Tibial artery (tissue), 4 donors: ENCODE measurements at regions not wholly inside any gene's neighbourhood (a gene's known extent, or its start where the extent isn't known, plus 50 kb on each side); places are given as distances from the start of the nearest gene placed in this dataset.
"Not testable (repeated sequence)": the region's sequence is repeated elsewhere in the genome, so short reads cannot be mapped to it uniquely, and the experiment has no call there.

Experiments
- DNase-seq, 2 donors: peaks; one replicate each; pipeline ENCODE4 v3.0.0-alpha.2; 2019
- H3K27ac ChIP-seq, 2 donors: fragments of 200-600 bp; sonication (generic) in 1 of 2; 1 replicate in 1 of 2; 2 replicates in 1 of 2; pipeline ENCODE4 v1.5.1; 2018 to 2019; ENCODE audit warnings: mild to moderate bottlenecking in 1 of 2
- H3K27me3 ChIP-seq, 2 donors: fragments of 200-600 bp; sonication (generic) in 1 of 2; one replicate each; pipeline versions ENCODE4 v1.5.1 to v1.6.0; 2016 to 2019
- H3K36me3 ChIP-seq, 3 donors: fragments of 200-600 bp; sonication (generic) in 2 of 3; one replicate each; pipeline ENCODE4 v1.5.1; 2016 to 2019; ENCODE audit warnings: mild to moderate bottlenecking in 2 of 3
- H3K4me1 ChIP-seq, 4 donors: fragments of 200-600 bp; sonication (generic) in 2 of 4; 1 replicate in 3 of 4; 2 replicates in 1 of 4; pipeline ENCODE4 v1.5.1; 2016 to 2019
- H3K4me3 ChIP-seq, 2 donors: fragments of 200-600 bp; sonication (generic) in 1 of 2; 1 replicate in 1 of 2; 2 replicates in 1 of 2; pipeline ENCODE4 v1.5.1; 2018 to 2019; ENCODE audit warnings: mild to moderate bottlenecking in 2 of 2
- H3K9me3 ChIP-seq, 3 donors: fragments of 200-600 bp; sonication (generic) in 1 of 3; one replicate each; pipeline ENCODE4 v1.5.1; 2016 to 2019
- CTCF ChIP-seq, 2 experiments: fragments of 200-600 bp in 1 of 2; fragments of 450-650 bp in 1 of 2; IDR thresholded peaks; one replicate each; pipeline ENCODE4 v1.5.1; 2017 to 2019; ENCODE audit warnings: antibody characterized with exemption in 2 of 2, mild to moderate bottlenecking in 1 of 2, moderate library complexity in 1 of 2
- intact Hi-C: fragments of 100-400 bp; cut with DNase I; formaldehyde crosslinking; loops from one replicate; pipeline ENCODE4 v1.15.0; 2023; ENCODE audit warnings: low total_unique reads

DNA sequence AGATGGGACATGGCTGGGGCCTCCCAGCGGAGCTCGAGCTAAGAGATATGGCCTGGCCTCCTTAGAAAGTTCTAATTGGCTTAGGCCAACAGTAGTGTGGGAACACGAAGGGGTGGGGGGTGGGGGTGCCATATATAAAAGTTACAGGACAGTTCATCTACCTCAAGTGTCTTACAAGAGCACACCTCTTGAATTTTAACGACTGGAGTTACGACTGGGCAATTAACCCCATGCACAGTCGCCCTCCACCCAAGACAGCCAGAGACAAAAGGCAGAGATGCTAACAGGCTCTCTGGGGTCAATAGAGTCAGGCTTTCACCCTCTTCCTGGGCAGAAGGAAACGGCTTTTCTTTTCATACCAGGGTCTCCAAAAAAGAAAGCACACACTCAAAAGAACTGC lies 302.2 kb downstream of the BCOR start:
- DNase-seq: no peak
- H3K4me1 ChIP-seq: no peaks in the 10 kb centered on the region
- no peak for TF ChIP-seq CTCF (IDR thresholded peaks at IDR 0.05)
- H3K9me3 ChIP-seq: no peaks in the 10 kb centered on the region
- H3K4me3 ChIP-seq: no peak overlapping the region
- intact Hi-C loops: no loop called here
- H3K27ac ChIP-seq: no peak overlapping the region
- no peaks in the 10 kb centered on the region for H3K27me3 ChIP-seq
- no peaks in the 10 kb centered on the region for H3K36me3 ChIP-seq

GRCh38 chrX:39796856-39797255 lies 300.9 kb downstream of the BCOR start:
- H3K36me3 ChIP-seq: no peaks in the 10 kb centered on the region
- no peak overlapping the region for H3K27ac ChIP-seq
- H3K4me3 ChIP-seq: no peak overlapping the region
- no peaks in the 10 kb centered on the region for H3K27me3 ChIP-seq
- H3K9me3 ChIP-seq: no peaks in the 10 kb centered on the region
- DNase-seq: no peak
- TF ChIP-seq CTCF (IDR thresholded peaks at IDR 0.05): no peak
- H3K4me1 ChIP-seq: no peaks in the 10 kb centered on the region
- intact Hi-C loops: no loop called here

DNA sequence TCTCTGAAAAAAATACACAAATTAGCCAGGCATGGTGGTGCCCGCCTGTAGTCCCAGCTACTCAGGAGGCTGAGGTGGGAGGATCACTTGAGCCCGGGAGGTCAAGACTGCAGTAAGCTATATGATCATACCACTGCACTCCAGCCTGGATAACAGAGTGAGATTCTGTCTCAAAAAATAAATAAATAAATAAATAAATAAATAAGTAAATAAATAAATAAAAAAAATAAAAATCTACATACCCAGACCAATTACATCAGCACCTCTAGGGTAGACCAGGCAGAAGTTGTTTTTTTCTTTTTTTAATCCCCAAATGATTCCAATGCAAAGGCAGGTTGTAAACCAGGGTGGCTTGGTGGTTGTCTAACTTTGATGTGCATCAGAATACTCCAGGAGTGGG lies 299.3 kb downstream of the BCOR start:
- H3K4me3 ChIP-seq, H3K27me3 ChIP-seq, intact Hi-C loops: not testable (repeated sequence)

DNA sequence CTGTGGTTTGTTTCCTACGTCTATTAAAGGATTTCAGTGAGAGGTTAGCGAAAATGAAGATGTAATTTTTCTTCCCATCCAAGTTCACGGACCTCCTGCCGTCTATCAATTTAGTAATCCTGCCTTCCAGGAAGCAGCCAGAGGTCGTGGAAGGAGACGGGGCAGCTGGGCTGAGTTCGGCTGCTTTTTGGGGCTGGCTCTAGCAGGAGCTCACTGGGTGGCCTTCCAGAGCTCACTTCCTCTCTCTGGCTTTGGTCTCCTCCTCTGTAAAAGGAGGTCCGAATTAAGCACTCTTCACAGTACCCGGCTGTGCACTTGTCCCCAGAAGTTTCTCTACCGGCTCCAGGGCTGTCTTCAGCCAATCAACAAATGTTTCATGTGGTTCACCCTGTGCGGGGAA lies 295.4 kb downstream of the BCOR start:
- DNase-seq: no peak
- no peak for TF ChIP-seq CTCF (IDR thresholded peaks at IDR 0.05)

More for the DNA sequence above, 299.3 kb downstream of the BCOR start:
- not testable (repeated sequence) for H3K36me3 ChIP-seq, H3K9me3 ChIP-seq, DNase-seq, H3K27ac ChIP-seq, H3K4me1 ChIP-seq

GRCh38 chrX:39802908-39803307 lies 294.9 kb downstream of the BCOR start:
- TF ChIP-seq CTCF (IDR thresholded peaks at IDR 0.05): no peak
- no peak overlapping the region for H3K27ac ChIP-seq
- DNase-seq: no peak
- peaks cover 0 to 3% (median 0%) of the 10 kb centered on the region in 4 donors for H3K4me1 ChIP-seq
- intact Hi-C loops: no loop called here
- no peaks in the 10 kb centered on the region for H3K36me3 ChIP-seq
- no peak overlapping the region for H3K4me3 ChIP-seq
- no peaks in the 10 kb centered on the region for H3K27me3 ChIP-seq
- H3K9me3 ChIP-seq: no peaks in the 10 kb centered on the region

More for the DNA sequence above, 295.4 kb downstream of the BCOR start:
- no peaks in the 10 kb centered on the region for H3K36me3 ChIP-seq
- H3K27me3 ChIP-seq: no peaks in the 10 kb centered on the region
- no peak overlapping the region for H3K4me3 ChIP-seq
- intact Hi-C loops: no loop called here
- no peaks in the 10 kb centered on the region for H3K4me1 ChIP-seq
- H3K27ac ChIP-seq: no peak overlapping the region
- no peaks in the 10 kb centered on the region for H3K9me3 ChIP-seq

- Histone ChIP-seq H3K4me3 (no peak overlapping the region), H3K27me3 (no peaks in the 10 kb centered on the region), H3K27ac (no peak overlapping the region), H3K9me3 (no peaks in the 10 kb centered on the region), H3K4me1 (peaks cover 0 to 24% (median 9%) of the 10 kb centered on the region in 4 donors), H3K36me3 (no peaks in the 10 kb centered on the region)
- intact Hi-C loops: loop anchor here (2.0 kb wide), 1 partner anchor 32 kb away; no protein-coding TSS in a partner anchor
- no peak for TF ChIP-seq CTCF (IDR thresholded peaks at IDR 0.05)
- DNase-seq: no peak
Observed at GRCh38 chrX:39805022-39805421, 292.7 kb downstream of the BCOR start.
